ENCODE measurements at regions not wholly inside any gene's neighbourhood (a gene's known extent, or its start where the extent isn't known, plus 50 kb on each side); places are given as distances from the start of the nearest gene placed in this dataset.
"Not testable (repeated sequence)": the region's sequence is repeated elsewhere in the genome, so short reads cannot be mapped to it uniquely, and the experiment has no call there.

DNA sequence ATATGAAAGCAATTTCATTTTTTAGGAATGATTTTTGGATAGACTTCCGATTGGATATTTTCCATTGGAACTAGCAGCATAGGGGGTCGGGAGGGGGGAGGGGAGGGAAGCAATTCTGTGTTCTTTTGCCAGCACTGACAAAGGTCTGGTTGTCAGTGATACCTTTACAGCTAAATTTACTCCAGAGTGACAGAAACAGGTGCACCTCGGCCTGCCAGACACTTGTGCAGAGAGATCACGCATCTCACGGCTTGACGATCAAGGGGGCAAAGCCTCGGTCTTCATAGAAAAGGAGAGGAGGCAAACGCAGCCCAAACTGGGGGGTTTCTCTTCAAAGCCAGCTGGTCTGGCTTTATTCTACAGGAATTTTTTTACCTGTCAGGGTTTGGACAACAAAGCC lies 339.0 kb downstream of the TYW1 start:
- not testable (repeated sequence) for DNase-seq; H4K20me1 ChIP-seq (ENCODE audit: insufficient read depth, low read length); H3K27ac ChIP-seq (ENCODE audit: low read length); H3K79me2 ChIP-seq (ENCODE audit: insufficient read depth, low read length); ATAC-seq (ENCODE audit: insufficient read depth, low read depth); H3K9ac ChIP-seq (ENCODE audit: low read depth, low read length); H3K4me1 ChIP-seq (ENCODE audit: insufficient read depth, low read length); H3K27me3 ChIP-seq (ENCODE audit: insufficient read depth, low read length, poor library complexity); H3K9me3 ChIP-seq (ENCODE audit: insufficient read depth, low read length, severe bottlenecking); H3K4me3 ChIP-seq (ENCODE audit: low read depth in 1 of 2, low read length in 2 of 2); H3K4me2 ChIP-seq (ENCODE audit: insufficient read depth, low read length); H3K36me3 ChIP-seq (ENCODE audit: insufficient read depth, low read length); H2AFZ ChIP-seq (ENCODE audit: low read depth, low read length)

DNA sequence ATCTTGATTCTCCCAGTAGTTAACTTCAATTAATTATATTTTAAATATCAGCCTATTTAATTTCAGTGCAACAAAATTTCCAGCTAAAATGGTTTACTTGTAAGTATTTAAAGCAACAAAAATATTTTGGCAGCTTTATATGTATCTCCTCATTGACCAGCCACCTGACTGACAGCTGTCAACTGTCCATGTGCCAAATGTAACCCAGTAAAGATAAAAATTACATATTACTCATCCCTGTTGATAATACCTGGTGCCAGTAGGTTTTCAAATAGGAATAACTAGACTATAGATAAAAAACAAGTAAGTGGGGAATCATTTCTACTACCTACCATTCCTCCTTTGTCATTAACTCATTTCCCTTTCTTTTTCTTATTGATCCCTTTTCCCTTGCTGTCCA lies 341.9 kb downstream of the TYW1 start:
- not testable (repeated sequence) for H3K4me3 ChIP-seq (ENCODE audit: low read depth in 1 of 2, low read length in 2 of 2); H3K36me3 ChIP-seq (ENCODE audit: insufficient read depth, low read length); H3K9ac ChIP-seq (ENCODE audit: low read depth, low read length); H4K20me1 ChIP-seq (ENCODE audit: insufficient read depth, low read length); H3K79me2 ChIP-seq (ENCODE audit: insufficient read depth, low read length); H3K4me1 ChIP-seq (ENCODE audit: insufficient read depth, low read length); H2AFZ ChIP-seq (ENCODE audit: low read depth, low read length); ATAC-seq (ENCODE audit: insufficient read depth, low read depth); H3K4me2 ChIP-seq (ENCODE audit: insufficient read depth, low read length); H3K27ac ChIP-seq (ENCODE audit: low read length); DNase-seq; H3K9me3 ChIP-seq (ENCODE audit: insufficient read depth, low read length, severe bottlenecking); H3K27me3 ChIP-seq (ENCODE audit: insufficient read depth, low read length, poor library complexity)

DNA sequence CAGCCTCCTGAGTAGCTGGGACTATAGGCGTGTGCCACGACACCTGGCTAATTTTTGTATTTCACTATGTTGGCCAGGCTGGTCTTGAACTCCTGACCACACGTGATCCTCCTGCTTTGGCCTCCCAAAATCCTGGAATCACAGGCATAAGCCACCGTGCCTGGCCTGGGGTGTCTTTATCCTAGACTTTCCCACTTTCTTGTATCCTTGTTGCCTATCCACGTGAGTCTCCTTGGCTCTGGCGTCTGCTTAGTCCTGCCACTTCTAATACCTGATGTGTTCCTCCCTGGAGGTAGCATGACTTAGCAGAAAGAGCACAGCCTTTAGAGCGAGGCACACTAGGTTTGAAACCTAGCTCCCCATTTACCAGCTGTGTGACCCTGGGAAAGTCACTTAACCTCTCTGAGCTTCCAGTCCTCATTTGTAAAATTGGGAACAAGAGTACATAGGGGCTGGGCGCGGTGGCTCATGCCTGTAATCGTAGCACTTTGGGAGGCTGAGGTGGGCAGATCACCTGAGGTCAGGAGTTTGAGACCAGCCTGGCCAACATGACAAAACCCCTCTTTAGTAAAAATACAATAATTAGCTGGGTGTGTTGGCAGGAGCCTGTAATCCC lies 344.6 kb downstream of the TYW1 start:
- Histone ChIP-seq H3K27ac (ENCODE audit: low read length) (no peak overlapping the region), H3K4me2 (ENCODE audit: insufficient read depth, low read length) (no peak overlapping the region), H3K4me1 (ENCODE audit: insufficient read depth, low read length) (no peaks in the 10 kb centered on the region), H3K79me2 (ENCODE audit: insufficient read depth, low read length) (no peaks in the 10 kb centered on the region), H3K27me3 (ENCODE audit: insufficient read depth, low read length, poor library complexity) (no peaks in the 10 kb centered on the region), H3K36me3 (ENCODE audit: insufficient read depth, low read length) (peaks cover 11% of the 10 kb centered on the region; the same call in 1 of the 2 replicates), H3K4me3 (ENCODE audit: low read depth in 1 of 2, low read length in 2 of 2) (no peak overlapping the region), H4K20me1 (ENCODE audit: insufficient read depth, low read length) (no peaks in the 10 kb centered on the region), H3K9me3 (ENCODE audit: insufficient read depth, low read length, severe bottlenecking) (no peaks in the 10 kb centered on the region), H2AFZ (ENCODE audit: low read depth, low read length) (no peak overlapping the region), H3K9ac (ENCODE audit: low read depth, low read length) (no peak overlapping the region)
- TF ChIP-seq, protein P1, sequence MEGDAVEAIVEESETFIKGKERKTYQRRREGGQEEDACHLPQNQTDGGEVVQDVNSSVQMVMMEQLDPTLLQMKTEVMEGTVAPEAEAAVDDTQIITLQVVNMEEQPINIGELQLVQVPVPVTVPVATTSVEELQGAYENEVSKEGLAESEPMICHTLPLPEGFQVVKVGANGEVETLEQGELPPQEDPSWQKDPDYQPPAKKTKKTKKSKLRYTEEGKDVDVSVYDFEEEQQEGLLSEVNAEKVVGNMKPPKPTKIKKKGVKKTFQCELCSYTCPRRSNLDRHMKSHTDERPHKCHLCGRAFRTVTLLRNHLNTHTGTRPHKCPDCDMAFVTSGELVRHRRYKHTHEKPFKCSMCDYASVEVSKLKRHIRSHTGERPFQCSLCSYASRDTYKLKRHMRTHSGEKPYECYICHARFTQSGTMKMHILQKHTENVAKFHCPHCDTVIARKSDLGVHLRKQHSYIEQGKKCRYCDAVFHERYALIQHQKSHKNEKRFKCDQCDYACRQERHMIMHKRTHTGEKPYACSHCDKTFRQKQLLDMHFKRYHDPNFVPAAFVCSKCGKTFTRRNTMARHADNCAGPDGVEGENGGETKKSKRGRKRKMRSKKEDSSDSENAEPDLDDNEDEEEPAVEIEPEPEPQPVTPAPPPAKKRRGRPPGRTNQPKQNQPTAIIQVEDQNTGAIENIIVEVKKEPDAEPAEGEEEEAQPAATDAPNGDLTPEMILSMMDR (IDR thresholded peaks at IDR 0.05; ENCODE audit: borderline replicate concordance, extremely low read depth, low read length, poor library complexity, severe bottlenecking): no peak
- no peak for TF ChIP-seq EZH2 (IDR thresholded peaks at IDR 0.05; ENCODE audit: borderline replicate concordance, low read depth, low read length, severe bottlenecking)
- DNase-seq (no peak), ATAC-seq (ENCODE audit: insufficient read depth, low read depth) (no peak)

DNA sequence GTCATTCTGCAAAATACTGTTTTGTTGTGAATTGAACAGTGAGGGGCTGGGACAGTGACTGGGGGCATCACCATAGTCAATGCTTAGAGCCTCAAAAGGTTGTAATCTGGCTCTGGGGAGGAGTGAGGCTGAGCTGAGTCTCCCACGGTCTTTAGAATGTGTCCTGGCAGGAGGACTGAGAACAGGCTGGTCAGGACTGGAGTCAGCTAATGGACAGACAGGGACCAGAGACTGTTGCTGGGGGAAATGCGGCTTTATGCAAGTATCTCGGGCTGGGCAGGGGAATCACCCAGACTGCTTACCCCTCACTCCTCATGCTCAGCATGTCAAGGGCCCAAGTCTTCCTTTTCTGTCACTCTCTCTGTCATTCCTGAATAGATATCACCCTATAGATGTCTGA lies 346.5 kb downstream of the TYW1 start:
- ATAC-seq (ENCODE audit: insufficient read depth, low read depth) (no peak), DNase-seq (no peak)
- H3K27ac ChIP-seq (ENCODE audit: low read length): no peak overlapping the region
- H3K79me2 ChIP-seq (ENCODE audit: insufficient read depth, low read length): no peaks in the 10 kb centered on the region
- H2AFZ ChIP-seq (ENCODE audit: low read depth, low read length): no peak overlapping the region
- no peaks in the 10 kb centered on the region for H3K4me1 ChIP-seq (ENCODE audit: insufficient read depth, low read length)
- H3K36me3 ChIP-seq (ENCODE audit: insufficient read depth, low read length): peaks cover 11% of the 10 kb centered on the region; the same call in 1 of the 2 replicates
- no peak overlapping the region for H3K4me2 ChIP-seq (ENCODE audit: insufficient read depth, low read length)
- no peaks in the 10 kb centered on the region for H4K20me1 ChIP-seq (ENCODE audit: insufficient read depth, low read length)
- no peaks in the 10 kb centered on the region for H3K9me3 ChIP-seq (ENCODE audit: insufficient read depth, low read length, severe bottlenecking)
- no peak overlapping the region for H3K9ac ChIP-seq (ENCODE audit: low read depth, low read length)
- H3K4me3 ChIP-seq (ENCODE audit: low read depth in 1 of 2, low read length in 2 of 2): no peak overlapping the region
- TF ChIP-seq EZH2 (IDR thresholded peaks at IDR 0.05; ENCODE audit: borderline replicate concordance, low read depth, low read length, severe bottlenecking): no peak
- TF ChIP-seq, protein P1 (IDR thresholded peaks at IDR 0.05; ENCODE audit: borderline replicate concordance, extremely low read depth, low read length, poor library complexity, severe bottlenecking): no peak
- H3K27me3 ChIP-seq (ENCODE audit: insufficient read depth, low read length, poor library complexity): no peaks in the 10 kb centered on the region

Data from DND-41 (cell line).